ENCODE measurements at regions not wholly inside any gene's neighbourhood (a gene's known extent, or its start where the extent isn't known, plus 50 kb on each side); places are given as distances from the start of the nearest gene placed in this dataset.

DNA sequence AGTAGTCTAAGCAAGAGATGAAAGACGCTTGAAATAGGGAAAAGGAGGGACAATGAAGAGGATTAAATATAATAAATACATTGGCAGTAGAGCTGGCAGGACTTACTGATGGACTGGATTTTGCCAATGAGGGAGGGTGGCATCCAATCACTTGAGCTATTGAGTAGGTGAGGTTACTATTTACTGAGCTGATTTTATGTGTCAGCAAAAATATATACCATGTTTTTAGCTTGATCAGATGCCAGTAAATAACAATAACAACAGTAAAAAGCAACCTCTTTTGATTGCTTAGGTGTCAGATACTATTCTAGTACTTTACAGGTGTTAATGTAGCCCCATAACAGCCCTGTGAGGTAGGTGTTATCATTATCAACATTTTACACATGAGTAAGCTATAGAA, 187.5 kb upstream of the LMNTD1 start:
- H4K8ac ChIP-seq (replicated peaks; ENCODE audit: insufficient read length, low read depth, low read length) = no peak overlapping the region
- H3K27me3 ChIP-seq (ENCODE audit: insufficient read depth, low read length) = no peaks in the 10 kb centered on the region
- no peak overlapping the region for H2BK12ac ChIP-seq (ENCODE audit: insufficient read length, low read depth, low read length)
- Mint-ChIP-seq H3K4me1 (peaks cover 7 to 15% of the 10 kb centered on the region in 2 experiments), H3K9me3 (peaks cover 9 to 12% of the 10 kb centered on the region in 2 experiments), H3K27me3 (ENCODE audit: low read depth) (no peaks in the 10 kb centered on the region), H3K27ac (no peak overlapping the region), H3K4me3 (no peak overlapping the region), H3K36me3 (ENCODE audit: insufficient read depth in 1 of 3, low read depth in 3 of 3) (peaks cover 3 to 8% (median 4%) of the 10 kb centered on the region in 3 experiments; a peak in 5 of 7 replicates)
- TF ChIP-seq, protein P1, sequence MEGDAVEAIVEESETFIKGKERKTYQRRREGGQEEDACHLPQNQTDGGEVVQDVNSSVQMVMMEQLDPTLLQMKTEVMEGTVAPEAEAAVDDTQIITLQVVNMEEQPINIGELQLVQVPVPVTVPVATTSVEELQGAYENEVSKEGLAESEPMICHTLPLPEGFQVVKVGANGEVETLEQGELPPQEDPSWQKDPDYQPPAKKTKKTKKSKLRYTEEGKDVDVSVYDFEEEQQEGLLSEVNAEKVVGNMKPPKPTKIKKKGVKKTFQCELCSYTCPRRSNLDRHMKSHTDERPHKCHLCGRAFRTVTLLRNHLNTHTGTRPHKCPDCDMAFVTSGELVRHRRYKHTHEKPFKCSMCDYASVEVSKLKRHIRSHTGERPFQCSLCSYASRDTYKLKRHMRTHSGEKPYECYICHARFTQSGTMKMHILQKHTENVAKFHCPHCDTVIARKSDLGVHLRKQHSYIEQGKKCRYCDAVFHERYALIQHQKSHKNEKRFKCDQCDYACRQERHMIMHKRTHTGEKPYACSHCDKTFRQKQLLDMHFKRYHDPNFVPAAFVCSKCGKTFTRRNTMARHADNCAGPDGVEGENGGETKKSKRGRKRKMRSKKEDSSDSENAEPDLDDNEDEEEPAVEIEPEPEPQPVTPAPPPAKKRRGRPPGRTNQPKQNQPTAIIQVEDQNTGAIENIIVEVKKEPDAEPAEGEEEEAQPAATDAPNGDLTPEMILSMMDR (conservative IDR thresholded peaks at IDR 0.05) = no peak
- H2BK5ac ChIP-seq (ENCODE audit: insufficient read length, low read length) = no peak overlapping the region
- H3K79me1 ChIP-seq (ENCODE audit: insufficient read depth, low read depth, low read length, poor library complexity, severe bottlenecking) = no peaks in the 10 kb centered on the region
- H2BK15ac ChIP-seq (ENCODE audit: low read depth, low read length) = no peak overlapping the region
- no peak overlapping the region for H4K5ac ChIP-seq (ENCODE audit: insufficient read length, low read depth, low read length)
- H3K9me3 ChIP-seq (ENCODE audit: control insufficient read depth, low read depth, low read length) = no peaks in the 10 kb centered on the region
- no peak overlapping the region for H3T11ph ChIP-seq (ENCODE audit: low read length)
- DNase-seq = no peak
- H2BK120ac ChIP-seq (ENCODE audit: low read depth, low read length, poor library complexity, severe bottlenecking) = no peak overlapping the region
- no CpG with 5 or more reads among the region's 1 CpG for WGBS (ENCODE audit: extremely low coverage, insufficient read length, low lambda C conversion rate)
- no peak overlapping the region for H3K4ac ChIP-seq (ENCODE audit: low read depth, low read length)
- no peak overlapping the region for H3K9ac ChIP-seq (ENCODE audit: extremely low read depth, insufficient read length, low read length)
- H3K14ac ChIP-seq (ENCODE audit: insufficient read depth, low read length) = no peak overlapping the region
- no peaks in the 10 kb centered on the region for H3K23me2 ChIP-seq (ENCODE audit: insufficient read length, low read depth, low read length, poor library complexity, severe bottlenecking)
- no peak overlapping the region for H2AFZ ChIP-seq (ENCODE audit: low read length)
- H3K4me2 ChIP-seq (ENCODE audit: insufficient read depth, insufficient read length, low read length) = no peak overlapping the region
- H3K27ac ChIP-seq (ENCODE audit: insufficient read length, low read depth, low read length) = no peak overlapping the region
- H3K79me2 ChIP-seq (ENCODE audit: insufficient read depth, low read length) = no peaks in the 10 kb centered on the region
- H3K18ac ChIP-seq (ENCODE audit: insufficient read length, low read depth, low read length) = no peak overlapping the region
- H2BK20ac ChIP-seq (ENCODE audit: low read depth, low read length, poor library complexity, severe bottlenecking) = no peak overlapping the region
- H3K23ac ChIP-seq (ENCODE audit: insufficient read length, low read depth, low read length) = no peak overlapping the region
- H4K91ac ChIP-seq (ENCODE audit: insufficient read length, low read depth, low read length) = no peak overlapping the region
- H3K4me1 ChIP-seq (ENCODE audit: insufficient read depth, low read length) = no peaks in the 10 kb centered on the region; the same call in 1 of the 2 replicates
- no peak overlapping the region for H3K56ac ChIP-seq (ENCODE audit: insufficient read length, low read depth, low read length)
- no peak overlapping the region for H2AK5ac ChIP-seq (ENCODE audit: insufficient read length, low read length)
- H4K20me1 ChIP-seq (ENCODE audit: control insufficient read depth, insufficient read depth, insufficient read length) = no peaks in the 10 kb centered on the region
